Left ventricle myocardium superior (tissue), 1 donor: ENCODE measurements at regions not wholly inside any gene's neighbourhood (a gene's known extent, or its start where the extent isn't known, plus 50 kb on each side); places are given as distances from the start of the nearest gene placed in this dataset.
A peak's percentile ranks its signal among the peaks of the same experiment; 100 is the strongest.

Experiments
- ATAC-seq: fragments of 200-7000 bp; cut with Tn5 transposase; one replicate; pipeline ENCODE4 v1.9.1; 2020; ENCODE audit warnings: mild to moderate bottlenecking, moderate library complexity
- DNase-seq: peaks from one replicate; pipeline ENCODE4 v3.0.0-alpha.2; 2020
- intact Hi-C: fragments of 100-400 bp; cut with micrococcal nuclease; formaldehyde crosslinking; loops from one replicate; pipeline ENCODE4 v1.11.0; 2022
- donor health status: DM: no; HTN: yes; CAD: no; lungs with severe emphysema.

GRCh38 chr21:41673071-41673470 lies 93.8 kb downstream of the RIPK4 start:
- DNase-seq = no peak

DNA sequence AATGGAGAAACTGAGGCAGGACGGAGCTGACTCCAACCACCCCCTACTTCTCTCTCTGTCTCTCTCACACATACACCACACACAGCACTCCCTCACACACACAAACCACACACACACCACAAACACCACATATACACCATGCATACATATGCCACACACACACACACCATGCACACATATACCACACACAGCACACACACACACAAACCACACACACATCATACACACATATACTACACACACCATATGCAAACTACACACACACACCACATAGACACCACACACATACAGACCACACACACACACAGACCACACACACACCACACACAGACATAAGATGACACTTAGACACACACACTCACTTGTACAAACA lies 94.3 kb downstream of the RIPK4 start:
- DNase-seq (no peak), ATAC-seq (no peak)
- intact Hi-C loops = no loop called here

More at GRCh38 chr21:41673071-41673470, 93.8 kb downstream of the RIPK4 start:
- ATAC-seq = no peak
- intact Hi-C loops = no loop called here

DNA sequence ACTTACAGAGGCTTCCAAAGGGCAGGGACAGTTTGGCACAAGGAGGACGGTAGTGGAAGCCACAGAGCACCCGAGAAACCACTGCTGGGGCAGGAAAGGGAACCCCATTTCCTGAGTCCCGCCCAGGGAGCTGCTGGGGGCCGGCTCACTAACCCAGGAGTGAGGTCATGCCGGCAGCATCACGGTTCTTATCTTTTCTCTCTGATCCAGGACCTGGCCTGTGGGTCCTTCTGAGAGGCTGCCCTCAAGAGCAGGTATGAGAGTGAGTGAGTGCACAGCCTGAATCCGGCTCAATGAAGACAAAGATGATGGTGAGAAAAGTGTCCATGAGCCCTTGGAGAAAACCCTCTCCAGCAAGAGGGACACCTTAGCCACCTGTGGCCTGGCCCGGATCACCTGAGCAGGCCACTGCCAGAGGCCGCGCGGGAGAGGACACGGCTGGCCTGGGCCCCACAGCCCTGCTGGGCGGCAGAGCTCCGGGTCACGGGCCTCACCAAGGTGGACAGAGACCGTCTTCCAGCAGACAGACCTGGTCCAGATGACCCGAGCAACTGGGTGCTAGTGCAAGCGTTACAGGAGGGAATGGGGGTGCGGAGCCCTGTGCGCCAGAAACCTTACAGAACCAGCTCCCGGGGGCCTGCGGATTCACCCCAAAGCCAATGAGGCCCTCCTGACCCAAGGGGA lies 94.9 kb downstream of the RIPK4 start:
- no peak for DNase-seq
- intact Hi-C loops = no loop called here

DNA sequence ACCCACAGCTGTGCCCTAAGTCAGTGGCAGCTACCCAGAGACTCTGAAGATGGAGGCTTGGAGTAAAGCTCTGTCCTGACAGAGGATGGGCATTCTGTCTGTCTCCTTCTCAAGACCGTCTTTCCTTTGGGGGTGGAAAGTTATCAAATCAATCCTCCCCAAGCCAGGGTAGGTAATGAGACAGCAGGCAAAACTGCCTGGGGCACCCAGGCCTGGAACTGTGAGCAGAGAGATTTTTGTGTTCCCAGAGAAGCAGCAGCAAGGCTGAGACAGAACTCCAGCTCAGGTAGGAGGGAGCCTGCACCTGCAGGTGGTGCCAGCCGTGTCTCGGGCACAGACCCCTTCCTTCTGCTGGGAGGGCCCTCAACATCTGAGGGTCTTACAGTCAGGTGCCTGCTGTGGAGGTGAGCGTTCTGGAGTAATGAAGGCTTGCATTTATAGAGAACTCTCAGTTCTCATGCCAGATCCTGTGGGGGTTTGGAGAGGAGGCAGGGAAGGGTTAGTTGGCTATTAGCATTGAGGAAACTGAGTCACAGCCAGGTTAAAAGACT lies 95.6 kb downstream of the RIPK4 start:
- intact Hi-C loops = no loop called here
- ATAC-seq = no peak

More for the DNA sequence above, 94.9 kb downstream of the RIPK4 start:
- no peak for ATAC-seq

DNA sequence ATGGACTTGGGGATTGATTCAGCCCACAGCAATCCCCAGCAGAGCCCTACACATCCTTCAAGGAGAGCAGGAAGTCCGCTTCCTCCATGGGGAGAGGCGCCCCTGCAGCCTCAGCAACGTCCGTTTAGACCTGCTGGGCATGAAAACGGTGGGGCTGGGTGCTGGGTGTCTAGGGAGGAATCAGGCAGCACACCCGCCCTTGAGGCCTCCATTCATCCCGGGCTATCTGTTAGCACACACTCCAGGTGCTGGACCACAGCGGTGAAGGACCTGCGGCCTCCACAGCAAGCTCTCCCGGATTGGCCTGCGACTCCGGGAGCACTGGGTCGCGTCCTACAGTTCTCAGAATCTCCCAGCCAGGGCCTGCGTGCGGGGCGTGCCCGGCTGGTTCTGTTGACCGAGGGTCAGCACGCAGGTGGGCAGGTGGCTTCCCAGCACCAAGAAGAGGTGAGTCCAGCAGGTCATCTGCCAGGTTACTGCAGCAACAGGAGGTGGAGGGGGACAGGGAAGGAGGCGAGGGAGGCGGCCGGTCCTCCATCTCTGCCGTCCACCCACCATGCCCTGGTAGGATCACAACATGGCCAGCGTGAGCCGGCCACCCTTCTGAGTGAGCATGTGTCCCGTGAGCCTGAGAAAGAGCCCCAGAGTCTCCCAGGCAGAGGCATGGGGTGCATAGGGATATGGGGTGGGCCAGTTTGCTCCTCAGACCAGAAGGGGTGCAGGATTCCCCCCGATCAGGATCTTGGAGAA lies 96.6 kb downstream of the RIPK4 start:
- intact Hi-C loops = no loop called here
- ATAC-seq (no peak), DNase-seq (no peak)

More for the DNA sequence above, 95.6 kb downstream of the RIPK4 start:
- DNase-seq = no peak

DNA sequence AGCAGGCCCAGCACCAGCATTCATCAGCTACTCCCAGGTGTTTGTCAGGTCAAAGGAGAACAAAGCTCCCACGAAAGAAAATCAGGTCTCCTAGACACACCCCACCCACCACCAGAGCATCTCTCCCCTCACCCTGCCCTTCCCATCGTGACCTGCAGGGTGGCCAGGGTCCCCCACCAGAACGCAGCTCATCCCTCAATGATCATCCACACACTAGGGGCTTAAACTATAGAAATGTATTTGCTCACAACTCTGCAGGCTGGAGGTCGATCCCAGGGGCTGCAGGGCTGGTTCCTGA lies 97.4 kb downstream of the RIPK4 start:
- DNase-seq (no peak), ATAC-seq (no peak)
- intact Hi-C loops = no loop called here

DNA sequence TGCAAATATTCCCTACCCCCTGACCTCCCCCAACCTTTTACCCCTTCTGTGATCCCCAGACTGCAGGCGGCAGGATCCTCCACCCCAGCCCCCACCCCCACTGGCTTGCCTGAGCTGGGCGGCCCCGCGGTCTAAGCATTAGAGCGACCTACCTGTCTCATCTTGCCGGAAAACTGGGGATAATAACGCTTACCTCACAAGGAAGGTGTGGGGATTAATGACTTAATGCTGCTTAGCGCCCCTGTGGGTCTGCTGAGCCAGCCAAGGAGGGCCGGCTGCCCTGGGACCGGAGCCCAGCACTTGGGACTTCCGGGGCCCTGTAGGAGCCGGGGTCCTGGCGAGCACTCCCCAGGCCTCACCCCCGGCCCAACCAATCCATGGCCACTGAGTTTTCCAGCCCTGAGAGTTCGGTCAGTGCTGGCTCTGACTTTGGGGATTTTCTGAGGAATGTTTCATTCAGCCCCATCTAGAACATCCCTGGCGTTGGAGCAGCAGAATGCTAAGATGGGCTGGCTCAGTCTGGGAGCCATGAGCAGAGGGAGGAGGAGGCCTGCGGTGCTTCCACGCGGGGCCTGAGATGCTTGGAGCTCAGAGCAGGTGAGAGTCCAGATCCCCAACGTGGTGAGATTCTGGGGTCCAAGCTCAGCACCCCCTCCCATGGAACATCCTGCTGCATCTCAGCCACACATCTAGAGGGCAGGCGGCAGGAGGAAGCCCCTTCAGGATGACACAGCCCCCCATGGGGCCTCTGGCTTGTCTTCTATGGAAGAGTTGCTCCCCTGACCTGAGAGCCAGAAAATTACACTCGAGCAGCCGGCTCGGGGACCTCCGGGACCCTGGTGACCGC lies 97.9 kb downstream of the RIPK4 start:
- no peak for DNase-seq
- ATAC-seq = no peak
- intact Hi-C loops = no loop called here

GRCh38 chr21:41668051-41668541 lies 98.8 kb downstream of the RIPK4 start:
- intact Hi-C loops = no loop called here
- DNase-seq (no peak), ATAC-seq (no peak)

DNA sequence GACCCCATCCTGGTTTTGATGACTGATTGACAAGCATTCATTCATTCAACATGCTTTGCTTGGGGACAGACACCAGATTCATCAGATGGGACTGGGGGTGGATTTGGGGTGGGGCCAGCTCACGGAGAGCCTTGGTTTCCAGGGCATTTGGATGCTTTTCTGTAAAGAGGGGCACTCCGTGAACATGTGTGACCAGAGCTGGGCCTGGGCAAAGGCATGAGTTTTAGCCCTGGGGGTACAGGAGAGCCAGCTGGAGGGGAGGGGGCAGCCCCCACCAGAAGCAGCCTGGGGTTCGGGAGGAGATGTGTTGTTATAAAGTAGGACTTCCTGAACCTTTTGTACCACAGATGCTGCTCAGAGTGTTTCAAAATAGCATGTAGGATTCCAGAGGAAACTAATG lies 99.7 kb downstream of the RIPK4 start:
- DNase-seq (no peak), ATAC-seq (no peak)
- intact Hi-C loops = no loop called here

DNA sequence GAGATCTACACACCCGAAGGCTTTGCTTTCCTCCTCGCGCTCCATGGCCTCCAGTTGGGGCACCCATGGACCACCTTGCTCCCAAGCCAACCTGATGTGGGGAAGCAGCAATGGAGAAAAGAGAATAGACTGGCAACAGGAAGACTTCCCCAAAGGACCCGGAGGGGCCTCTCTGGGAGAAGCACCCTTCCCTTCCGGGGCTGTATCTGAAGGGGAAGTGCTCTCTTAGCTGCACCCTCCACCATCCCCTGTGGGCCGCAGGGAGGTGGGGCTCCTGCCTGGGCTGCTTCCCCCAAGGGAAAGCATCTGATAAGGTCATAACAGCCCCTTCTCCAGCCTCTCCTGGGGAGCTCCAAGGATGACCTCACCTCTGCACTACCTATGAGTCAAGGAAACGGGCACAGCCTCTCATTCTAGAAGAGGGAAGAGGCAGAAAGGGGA lies 100.2 kb downstream of the RIPK4 start:
- ATAC-seq (no peak), DNase-seq (no peak)
- intact Hi-C loops = no loop called here

GRCh38 chr21:41665766-41666595 lies 100.9 kb downstream of the RIPK4 start:
- intact Hi-C loops = no loop called here
- DNase-seq (no peak), ATAC-seq (no peak)

DNA sequence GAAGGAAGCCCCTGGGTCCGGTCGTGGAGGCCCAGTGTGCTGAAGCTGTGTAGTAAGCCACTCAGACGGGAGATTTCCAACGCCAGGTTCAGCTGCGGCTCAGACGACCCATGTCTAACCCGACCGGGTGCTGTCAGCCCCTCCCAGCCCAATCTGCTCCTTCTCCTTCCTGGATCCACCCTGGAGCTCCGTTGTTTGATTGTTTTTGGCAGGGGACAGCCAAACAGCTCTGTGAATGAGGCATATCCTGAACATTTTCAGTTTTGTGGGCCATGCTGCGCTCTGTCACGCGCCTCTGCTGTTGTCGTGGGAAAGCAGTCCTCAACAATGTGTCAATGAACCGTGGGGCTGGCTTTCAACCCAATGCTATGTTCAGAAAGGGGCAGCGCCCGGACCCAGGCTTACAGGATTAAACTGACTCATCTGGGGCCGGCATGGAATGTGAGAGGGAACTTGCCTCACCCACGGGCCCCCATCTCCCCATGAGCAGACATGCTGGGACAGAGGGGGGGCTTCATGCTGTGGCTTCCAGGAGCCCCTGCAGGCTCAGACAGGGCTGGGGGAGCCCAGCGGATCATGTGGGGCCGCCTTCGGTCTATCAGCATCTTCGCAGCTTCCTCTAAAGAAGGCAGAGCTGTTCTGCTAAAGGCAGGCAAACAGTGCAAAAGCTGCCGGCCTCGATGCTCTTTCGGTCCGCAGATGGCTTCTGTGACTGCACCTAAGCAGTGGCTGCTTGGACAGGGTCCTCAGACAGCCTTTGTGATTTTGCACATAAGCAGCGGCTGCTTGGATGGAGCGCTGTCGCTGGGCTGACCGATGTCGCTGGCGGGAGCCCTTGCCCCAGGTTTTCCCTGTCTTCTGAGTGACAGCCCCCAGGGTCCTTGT lies 101.7 kb downstream of the RIPK4 start:
- ATAC-seq = peak; percentile 63
- DNase-seq = no peak
- intact Hi-C loops = no loop called here

DNA sequence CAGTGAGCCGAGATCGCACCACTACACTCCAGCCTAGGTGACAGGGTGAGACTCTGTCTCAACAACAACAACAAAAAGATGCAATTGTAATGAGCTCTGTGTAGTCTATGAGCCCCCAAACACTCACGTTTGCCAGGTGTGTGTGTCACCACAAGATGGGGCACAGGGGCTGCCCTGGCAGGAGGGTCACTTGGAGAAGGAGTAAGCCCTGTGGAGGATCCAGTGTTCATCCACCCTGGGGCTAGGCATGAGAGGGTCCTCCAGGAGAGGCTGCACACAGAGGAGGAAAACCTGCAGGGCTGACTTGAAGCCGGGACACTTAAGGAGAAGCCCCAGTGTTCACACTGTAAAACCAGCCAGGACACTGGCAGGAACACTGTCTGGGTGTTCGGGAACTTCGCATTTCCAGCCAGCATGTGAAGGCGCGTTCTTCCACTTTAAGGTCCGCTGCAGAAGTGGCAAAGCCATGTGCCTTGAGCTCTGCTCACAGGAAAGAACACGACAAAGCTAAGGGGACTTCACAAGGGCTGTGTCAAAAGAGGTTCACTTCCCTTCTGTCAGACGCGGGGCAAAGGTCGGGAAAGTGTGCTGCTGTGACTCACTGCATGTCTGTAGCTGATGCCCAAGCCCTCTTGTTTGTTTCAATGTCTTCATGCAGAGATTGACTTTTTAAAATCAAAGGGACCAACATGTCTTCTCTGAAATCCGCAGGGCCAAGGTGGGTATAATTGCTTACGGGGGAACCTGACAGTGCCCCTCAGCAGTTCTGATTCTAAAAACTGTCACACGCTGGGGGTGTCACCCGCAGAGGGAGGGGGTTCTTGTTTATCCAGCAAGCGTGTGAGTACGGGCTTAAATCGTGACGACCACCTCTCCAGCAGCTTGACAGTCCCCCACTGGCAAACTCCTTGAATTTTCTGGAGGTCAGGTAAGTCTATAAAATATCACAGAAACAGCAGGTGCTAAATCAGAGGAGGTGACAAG lies 102.8 kb downstream of the RIPK4 start:
- intact Hi-C loops = no loop called here
- DNase-seq (no peak), ATAC-seq (no peak)

DNA sequence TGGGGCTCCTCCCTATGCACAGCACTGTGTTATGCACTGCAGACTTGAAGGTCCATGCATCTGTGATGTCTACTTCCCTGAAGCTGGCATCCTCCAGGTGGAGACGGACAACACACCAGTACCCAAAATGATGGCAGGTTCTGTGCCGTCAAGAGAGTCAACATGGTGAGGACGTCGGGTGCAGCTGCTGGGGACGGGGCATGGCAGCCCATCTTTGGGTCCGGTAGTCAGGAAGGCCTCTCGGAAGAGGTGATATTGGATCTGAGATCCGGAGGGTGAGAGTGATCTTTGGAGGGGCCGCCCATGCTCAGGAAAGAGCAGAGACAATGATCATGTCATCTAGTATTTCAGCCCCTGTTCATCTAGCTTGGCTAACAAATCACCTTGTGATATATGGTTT lies 104.1 kb downstream of the RIPK4 start:
- ATAC-seq = no peak
- intact Hi-C loops = no loop called here
- DNase-seq = no peak

GRCh38 chr21:41662161-41662560 lies 104.7 kb downstream of the RIPK4 start:
- ATAC-seq (no peak), DNase-seq (no peak)
- intact Hi-C loops = no loop called here

- intact Hi-C loops = no loop called here
- DNase-seq = no peak
These were observed 106.1 kb downstream of the RIPK4 start for GRCh38 chr21:41660748-41661147.

More at GRCh38 chr21:41660748-41661147, 106.1 kb downstream of the RIPK4 start:
- ATAC-seq = no peak
